Ascending aorta (tissue), 2 donors: ENCODE measurements at regions not wholly inside any gene's neighbourhood (a gene's known extent, or its start where the extent isn't known, plus 50 kb on each side); places are given as distances from the start of the nearest gene placed in this dataset.

ENCODE experiments used
- DNase-seq, 2 donors: peaks; one replicate each; pipeline ENCODE4 v3.0.0-alpha.2; 2019; ENCODE audit warnings: low spot score in 2 of 2
- H3K27ac ChIP-seq, 2 donors: fragments of 200-600 bp; sonication (generic); one replicate each; pipeline ENCODE4 v1.5.1; 2016 to 2017; ENCODE audit warnings: mild to moderate bottlenecking in 1 of 2
- H3K27me3 ChIP-seq: fragments of 200-600 bp; sonication (generic); one replicate; pipeline ENCODE4 v1.5.1; 2017
- H3K36me3 ChIP-seq, 2 donors: fragments of 200-600 bp; sonication (generic); one replicate each; pipeline ENCODE4 v1.5.1; 2016
- H3K4me1 ChIP-seq, 2 donors: fragments of 200-600 bp; sonication (generic); one replicate each; pipeline ENCODE4 v1.5.1; 2016 to 2017; ENCODE audit warnings: mild to moderate bottlenecking in 1 of 2
- H3K4me3 ChIP-seq, 2 donors: fragments of 200-600 bp; sonication (generic); one replicate each; pipeline ENCODE4 v1.5.1; 2016 to 2017; ENCODE audit warnings: mild to moderate bottlenecking in 1 of 2
- H3K9me3 ChIP-seq, 2 donors: fragments of 200-600 bp; sonication (generic); one replicate each; pipeline ENCODE4 v1.5.1; 2016
- CTCF ChIP-seq, 3 experiments: fragments of 200-600 bp in 2 of 3; fragments of 450-650 bp in 1 of 3; sonication (generic) in 2 of 3; IDR thresholded peaks; one replicate each; pipeline ENCODE4 v1.5.1; 2016 to 2019; ENCODE audit warnings: antibody characterized with exemption in 3 of 3, mild to moderate bottlenecking in 1 of 3, moderate library complexity in 1 of 3
- intact Hi-C: fragments of 100-400 bp; cut with DNase I; formaldehyde crosslinking; loops from one replicate; pipeline ENCODE4 v1.15.1; 2023

GRCh38 chr11:24086921-24087320 is 409.9 kb upstream of the LUZP2 start:
- H3K36me3 ChIP-seq = no peaks in the 10 kb centered on the region
- DNase-seq = no peak
- H3K4me3 ChIP-seq = no peak overlapping the region
- no peaks in the 10 kb centered on the region for H3K4me1 ChIP-seq
- H3K9me3 ChIP-seq = no peaks in the 10 kb centered on the region
- intact Hi-C loops = no loop called here
- no peak for TF ChIP-seq CTCF (IDR thresholded peaks at IDR 0.05)
- H3K27me3 ChIP-seq = no peaks in the 10 kb centered on the region
- H3K27ac ChIP-seq = no peak overlapping the region

GRCh38 chr11:24091594-24091993 is 405.3 kb upstream of the LUZP2 start:
- Histone ChIP-seq H3K36me3 (no peaks in the 10 kb centered on the region), H3K4me3 (no peak overlapping the region), H3K27ac (no peak overlapping the region), H3K9me3 (no peaks in the 10 kb centered on the region), H3K27me3 (no peaks in the 10 kb centered on the region), H3K4me1 (no peaks in the 10 kb centered on the region)
- no peak for DNase-seq
- intact Hi-C loops = no loop called here
- TF ChIP-seq CTCF (IDR thresholded peaks at IDR 0.05) = no peak

GRCh38 chr11:24093375-24093774 is 403.5 kb upstream of the LUZP2 start:
- H3K36me3 ChIP-seq = no peaks in the 10 kb centered on the region
- H3K4me1 ChIP-seq = no peaks in the 10 kb centered on the region
- no peak for DNase-seq
- intact Hi-C loops = no loop called here
- no peak overlapping the region for H3K4me3 ChIP-seq
- H3K27me3 ChIP-seq = no peaks in the 10 kb centered on the region
- no peak for TF ChIP-seq CTCF (IDR thresholded peaks at IDR 0.05)
- H3K9me3 ChIP-seq = no peaks in the 10 kb centered on the region
- no peak overlapping the region for H3K27ac ChIP-seq

GRCh38 chr11:24108609-24109008 is 388.2 kb upstream of the LUZP2 start:
- DNase-seq = no peak
- Histone ChIP-seq H3K4me3 (no peak overlapping the region), H3K36me3 (no peaks in the 10 kb centered on the region), H3K27ac (no peak overlapping the region), H3K27me3 (no peaks in the 10 kb centered on the region), H3K4me1 (no peaks in the 10 kb centered on the region), H3K9me3 (no peaks in the 10 kb centered on the region)
- intact Hi-C loops = no loop called here
- no peak for TF ChIP-seq CTCF (IDR thresholded peaks at IDR 0.05)

GRCh38 chr11:24122291-24122690 is 374.6 kb upstream of the LUZP2 start:
- H3K36me3 ChIP-seq = no peaks in the 10 kb centered on the region
- H3K9me3 ChIP-seq = no peaks in the 10 kb centered on the region
- DNase-seq = no peak
- intact Hi-C loops = no loop called here
- H3K27ac ChIP-seq = no peak overlapping the region
- H3K27me3 ChIP-seq = no peaks in the 10 kb centered on the region
- no peak for TF ChIP-seq CTCF (IDR thresholded peaks at IDR 0.05)
- H3K4me3 ChIP-seq = no peak overlapping the region
- no peaks in the 10 kb centered on the region for H3K4me1 ChIP-seq

- DNase-seq = no peak
- Histone ChIP-seq H3K27ac (no peak overlapping the region), H3K9me3 (no peaks in the 10 kb centered on the region), H3K4me3 (no peak overlapping the region), H3K27me3 (no peaks in the 10 kb centered on the region), H3K4me1 (no peaks in the 10 kb centered on the region), H3K36me3 (no peaks in the 10 kb centered on the region)
- TF ChIP-seq CTCF (IDR thresholded peaks at IDR 0.05) = no peak
- intact Hi-C loops = no loop called here
Observed at GRCh38 chr11:24124876-24125275, 372.0 kb upstream of the LUZP2 start.
